PC-9 (cell line): ENCODE measurements at regions not wholly inside any gene's neighbourhood (a gene's known extent, or its start where the extent isn't known, plus 50 kb on each side); places are given as distances from the start of the nearest gene placed in this dataset.

ENCODE experiments used
- BruUV-seq: library from RNA; stranded (reverse); fragments of 400-500 nt; replicated peaks from 2 replicates; lab custom pipeline; 2021; lab: Mats Ljungman, UMichigan
- CTCF ChIA-PET: fragments of 300-600 bp; sonication (Branson Sonifier 250); formaldehyde crosslinking; loops from one replicate; lab custom pipeline; 2022; ENCODE audit warnings: antibody characterized with exemption; lab: Charles Lee
- POLR2A ChIA-PET: fragments of 300-600 bp; sonication (Branson Sonifier 250); formaldehyde crosslinking; loops from one replicate; lab custom pipeline; 2022; ENCODE audit warnings: antibody characterized with exemption; ENCODE audit not compliant: unreplicated experiment; lab: Charles Lee
- DNase-seq, 2 experiments: peaks; one replicate each; pipeline versions ENCODE4 v3.0.0 to v3.0.0-alpha.2; 2015 to 2022; ENCODE audit warnings: mixed read lengths in 1 of 2
- H2AFZ ChIP-seq: fragments of 200-600 bp; sonication (generic); 2 replicates; pipeline ENCODE4 v1.8.1; 2017; ENCODE audit warnings: antibody characterized with exemption
- H3F3A ChIP-seq: fragments of 200-600 bp; sonication (generic); 2 replicates; pipeline ENCODE4 v1.8.1; 2017; ENCODE audit warnings: antibody characterized with exemption, mild to moderate bottlenecking, low read depth; ENCODE audit not compliant: insufficient read depth
- H3K27ac ChIP-seq: fragments of 200-600 bp; sonication (generic); 2 replicates; pipeline ENCODE4 v1.6.1; 2016; ENCODE audit warnings: mixed run types
- H3K27me3 ChIP-seq: fragments of 200-600 bp; sonication (generic); 2 replicates; pipeline ENCODE4 v1.6.1; 2016; ENCODE audit warnings: low read depth, mixed run types; ENCODE audit not compliant: insufficient read depth
- H3K36me3 ChIP-seq: fragments of 200-600 bp; sonication (generic); 2 replicates; pipeline ENCODE4 v1.6.1; 2016; ENCODE audit warnings: low read depth, mixed run types
- H3K4me1 ChIP-seq: fragments of 200-600 bp; sonication (generic); replicated peaks from 2 replicates; pipeline ENCODE4 v1.6.1; 2016; ENCODE audit warnings: mixed run types; ENCODE audit not compliant: insufficient read depth
- H3K4me2 ChIP-seq: fragments of 200-600 bp; sonication (generic); 2 replicates; pipeline ENCODE4 v1.6.1; 2017; ENCODE audit warnings: mixed run types
- H3K4me3 ChIP-seq: fragments of 200-600 bp; sonication (generic); 2 replicates; pipeline ENCODE4 v1.6.1; 2016; ENCODE audit warnings: mixed run types
- H3K79me2 ChIP-seq: fragments of 200-600 bp; sonication (generic); 2 replicates; pipeline ENCODE4 v1.6.1; 2017; ENCODE audit warnings: low read depth, mixed run types
- H3K9me2 ChIP-seq: fragments of 200-600 bp; sonication (generic); 2 replicates; pipeline ENCODE4 v1.8.1; 2017; ENCODE audit warnings: mild to moderate bottlenecking; ENCODE audit not compliant: insufficient read depth
- H3K9me3 ChIP-seq: fragments of 200-600 bp; sonication (generic); 2 replicates; pipeline ENCODE4 v1.8.1; 2016; ENCODE audit warnings: low read depth; ENCODE audit not compliant: insufficient read depth
- H4K20me1 ChIP-seq: fragments of 200-600 bp; sonication (generic); 2 replicates; pipeline ENCODE4 v1.8.1; 2017; ENCODE audit not compliant: insufficient read depth
- CTCF ChIP-seq: fragments of 200-600 bp; sonication (generic); conservative IDR thresholded peaks from 2 replicates; pipeline ENCODE4 v1.6.1; 2017; ENCODE audit warnings: mixed run types, antibody characterized with exemption, mild to moderate bottlenecking, moderate library complexity
- EZH2 ChIP-seq: fragments of 200-600 bp; sonication (generic); IDR thresholded peaks from 2 replicates; pipeline ENCODE4 v1.8.0; 2017; ENCODE audit warnings: antibody characterized with exemption, low read depth
- intact Hi-C: fragments of 100-400 bp; cut with micrococcal nuclease; formaldehyde crosslinking; loops from one replicate; pipeline ENCODE4 v1.10.0; 2022; ENCODE audit not compliant: unreplicated experiment

GRCh38 chr4:4935974-4936373 lies 76.5 kb downstream of the MSX1 start:
- Histone ChIP-seq H3K4me3 (no peak overlapping the region), H3K4me1 (no peaks in the 10 kb centered on the region), H4K20me1 (no peaks in the 10 kb centered on the region), H3K4me2 (no peak overlapping the region), H3K36me3 (no peaks in the 10 kb centered on the region), H3F3A (no peaks in the 10 kb centered on the region), H3K9me3 (no peaks in the 10 kb centered on the region), H3K79me2 (no peaks in the 10 kb centered on the region), H2AFZ (no peak overlapping the region), H3K9me2 (no peaks in the 10 kb centered on the region), H3K27ac (no peak overlapping the region), H3K27me3 (peaks cover 44% of the 10 kb centered on the region)
- no TSS peak for BruUV-seq
- DNase-seq, result no peak
- ChIA-PET POLR2A (no interaction called here), CTCF (no interaction called here)
- intact Hi-C loops, result no loop called here
- TF ChIP-seq CTCF (no peak), EZH2 (no peak)

- TF ChIP-seq EZH2 (no peak), CTCF (no peak)
- no peak overlapping the region for H3K4me2 ChIP-seq
- no peaks in the 10 kb centered on the region for H3K4me1 ChIP-seq
- no peak for DNase-seq
- H3K36me3 ChIP-seq, result no peaks in the 10 kb centered on the region
- H3K9me3 ChIP-seq, result no peaks in the 10 kb centered on the region
- no peak overlapping the region for H3K4me3 ChIP-seq
- H2AFZ ChIP-seq, result no peak overlapping the region
- no peak overlapping the region for H3K27ac ChIP-seq
- no peaks in the 10 kb centered on the region for H3F3A ChIP-seq
- intact Hi-C loops, result no loop called here
- POLR2A ChIA-PET, result no interaction called here
- no peaks in the 10 kb centered on the region for H3K9me2 ChIP-seq
- CTCF ChIA-PET, result no interaction called here
- BruUV-seq, result no TSS peak
- H3K79me2 ChIP-seq, result no peaks in the 10 kb centered on the region
- peaks cover 41% of the 10 kb centered on the region for H3K27me3 ChIP-seq
- H4K20me1 ChIP-seq, result no peaks in the 10 kb centered on the region
These were observed 78.5 kb downstream of the MSX1 start for GRCh38 chr4:4937926-4938325.

- intact Hi-C loops, result no loop called here
- Histone ChIP-seq H3K79me2 (no peaks in the 10 kb centered on the region), H3K4me1 (no peaks in the 10 kb centered on the region), H3K9me2 (no peaks in the 10 kb centered on the region), H3K4me2 (no peak overlapping the region), H3F3A (no peaks in the 10 kb centered on the region), H3K9me3 (no peaks in the 10 kb centered on the region), H3K27me3 (peaks cover 20% of the 10 kb centered on the region), H3K4me3 (no peak overlapping the region), H3K27ac (no peak overlapping the region), H4K20me1 (no peaks in the 10 kb centered on the region), H2AFZ (no peak overlapping the region), H3K36me3 (no peaks in the 10 kb centered on the region)
- ChIA-PET CTCF (no interaction called here), POLR2A (no interaction called here)
- TF ChIP-seq EZH2, result no peak
- TF ChIP-seq CTCF, result no peak
- no TSS peak for BruUV-seq
- DNase-seq, result no peak
These were observed 77.5 kb downstream of the CYTL1 start for GRCh38 chr4:4941751-4942150.
